ENCODE measurements at regions not wholly inside any gene's neighbourhood (a gene's known extent, or its start where the extent isn't known, plus 50 kb on each side); places are given as distances from the start of the nearest gene placed in this dataset.

DNA sequence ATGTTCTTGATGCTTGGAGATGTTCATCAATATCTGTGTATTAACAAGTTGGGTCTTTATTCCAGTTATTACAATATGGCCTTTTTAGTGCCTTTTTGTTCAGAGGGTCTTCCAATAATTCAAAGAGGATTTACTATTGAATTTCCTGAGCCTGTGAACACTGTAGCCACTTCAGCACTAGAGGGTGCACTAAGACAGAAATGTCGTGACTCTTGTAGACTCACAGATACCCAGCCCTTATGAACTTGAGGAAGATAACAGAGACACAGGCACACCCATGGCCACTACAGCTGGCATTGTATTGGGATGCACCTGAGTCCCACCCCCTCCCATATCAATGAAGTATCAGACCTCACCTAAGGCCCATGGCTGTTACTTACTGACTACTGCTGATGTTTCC, 54.4 kb upstream of the ACTRT1 start:
- H3K27me3 ChIP-seq (ENCODE audit: insufficient read depth, low read length): no peaks in the 10 kb centered on the region
- no peak overlapping the region for H3K18ac ChIP-seq (ENCODE audit: insufficient read length, low read depth, low read length)
- H2BK5ac ChIP-seq (ENCODE audit: insufficient read length, low read length): no peak overlapping the region
- no peak overlapping the region for H2BK20ac ChIP-seq (ENCODE audit: low read depth, low read length, poor library complexity, severe bottlenecking)
- H3T11ph ChIP-seq (ENCODE audit: low read length): no peak overlapping the region
- no peaks in the 10 kb centered on the region for H3K79me1 ChIP-seq (ENCODE audit: insufficient read depth, low read depth, low read length, poor library complexity, severe bottlenecking)
- Mint-ChIP-seq H3K9me3 (peaks cover 8 to 67% of the 10 kb centered on the region in 2 experiments), H3K36me3 (ENCODE audit: insufficient read depth in 1 of 3, low read depth in 3 of 3) (no peaks in the 10 kb centered on the region; a peak in 1 of 7 replicates), H3K4me3 (no peak overlapping the region), H3K27me3 (ENCODE audit: low read depth) (no peaks in the 10 kb centered on the region), H3K27ac (no peak overlapping the region), H3K4me1 (0 out of 4 replicates have a peak, but pooled peaks cover 3% of the 10 kb centered on the region in 2 experiments)
- no peak overlapping the region for H4K91ac ChIP-seq (ENCODE audit: insufficient read length, low read depth, low read length)
- WGBS (ENCODE audit: extremely low coverage, insufficient read length, low lambda C conversion rate): no CpG with 5 or more reads among the region's 1 CpG
- H2BK120ac ChIP-seq (ENCODE audit: low read depth, low read length, poor library complexity, severe bottlenecking): no peak overlapping the region
- TF ChIP-seq, protein P1, sequence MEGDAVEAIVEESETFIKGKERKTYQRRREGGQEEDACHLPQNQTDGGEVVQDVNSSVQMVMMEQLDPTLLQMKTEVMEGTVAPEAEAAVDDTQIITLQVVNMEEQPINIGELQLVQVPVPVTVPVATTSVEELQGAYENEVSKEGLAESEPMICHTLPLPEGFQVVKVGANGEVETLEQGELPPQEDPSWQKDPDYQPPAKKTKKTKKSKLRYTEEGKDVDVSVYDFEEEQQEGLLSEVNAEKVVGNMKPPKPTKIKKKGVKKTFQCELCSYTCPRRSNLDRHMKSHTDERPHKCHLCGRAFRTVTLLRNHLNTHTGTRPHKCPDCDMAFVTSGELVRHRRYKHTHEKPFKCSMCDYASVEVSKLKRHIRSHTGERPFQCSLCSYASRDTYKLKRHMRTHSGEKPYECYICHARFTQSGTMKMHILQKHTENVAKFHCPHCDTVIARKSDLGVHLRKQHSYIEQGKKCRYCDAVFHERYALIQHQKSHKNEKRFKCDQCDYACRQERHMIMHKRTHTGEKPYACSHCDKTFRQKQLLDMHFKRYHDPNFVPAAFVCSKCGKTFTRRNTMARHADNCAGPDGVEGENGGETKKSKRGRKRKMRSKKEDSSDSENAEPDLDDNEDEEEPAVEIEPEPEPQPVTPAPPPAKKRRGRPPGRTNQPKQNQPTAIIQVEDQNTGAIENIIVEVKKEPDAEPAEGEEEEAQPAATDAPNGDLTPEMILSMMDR (conservative IDR thresholded peaks at IDR 0.05): peak; percentile 75
- no peak overlapping the region for H3K9ac ChIP-seq (ENCODE audit: extremely low read depth, insufficient read length, low read length)
- no peak overlapping the region for H3K23ac ChIP-seq (ENCODE audit: insufficient read length, low read depth, low read length)
- H2BK15ac ChIP-seq (ENCODE audit: low read depth, low read length): no peak overlapping the region
- H3K14ac ChIP-seq (ENCODE audit: insufficient read depth, low read length): no peak overlapping the region
- H3K56ac ChIP-seq (ENCODE audit: insufficient read length, low read depth, low read length): no peak overlapping the region
- H4K8ac ChIP-seq (replicated peaks; ENCODE audit: insufficient read length, low read depth, low read length): no peak overlapping the region
- H3K79me2 ChIP-seq (ENCODE audit: insufficient read depth, low read length): no peaks in the 10 kb centered on the region
- no peaks in the 10 kb centered on the region for H4K20me1 ChIP-seq (ENCODE audit: control insufficient read depth, insufficient read depth, insufficient read length)
- no peak overlapping the region for H4K5ac ChIP-seq (ENCODE audit: insufficient read length, low read depth, low read length)
- H2BK12ac ChIP-seq (ENCODE audit: insufficient read length, low read depth, low read length): no peak overlapping the region
- H2AK5ac ChIP-seq (ENCODE audit: insufficient read length, low read length): no peak overlapping the region
- no peaks in the 10 kb centered on the region; the same call in 1 of the 2 replicates for H3K4me1 ChIP-seq (ENCODE audit: insufficient read depth, low read length)
- no peak overlapping the region for H2AFZ ChIP-seq (ENCODE audit: low read length)
- H3K4me2 ChIP-seq (ENCODE audit: insufficient read depth, insufficient read length, low read length): no peak overlapping the region
- H3K27ac ChIP-seq (ENCODE audit: insufficient read length, low read depth, low read length): no peak overlapping the region
- no peaks in the 10 kb centered on the region for H3K9me3 ChIP-seq (ENCODE audit: control insufficient read depth, low read depth, low read length)
- no peaks in the 10 kb centered on the region for H3K23me2 ChIP-seq (ENCODE audit: insufficient read length, low read depth, low read length, poor library complexity, severe bottlenecking)
- H3K4ac ChIP-seq (ENCODE audit: low read depth, low read length): no peak overlapping the region
- peak; percentile 28 for DNase-seq

Data from H9 (cell line).